ENCODE measurements at regions not wholly inside any gene's neighbourhood (a gene's known extent, or its start where the extent isn't known, plus 50 kb on each side); places are given as distances from the start of the nearest gene placed in this dataset.

DNA sequence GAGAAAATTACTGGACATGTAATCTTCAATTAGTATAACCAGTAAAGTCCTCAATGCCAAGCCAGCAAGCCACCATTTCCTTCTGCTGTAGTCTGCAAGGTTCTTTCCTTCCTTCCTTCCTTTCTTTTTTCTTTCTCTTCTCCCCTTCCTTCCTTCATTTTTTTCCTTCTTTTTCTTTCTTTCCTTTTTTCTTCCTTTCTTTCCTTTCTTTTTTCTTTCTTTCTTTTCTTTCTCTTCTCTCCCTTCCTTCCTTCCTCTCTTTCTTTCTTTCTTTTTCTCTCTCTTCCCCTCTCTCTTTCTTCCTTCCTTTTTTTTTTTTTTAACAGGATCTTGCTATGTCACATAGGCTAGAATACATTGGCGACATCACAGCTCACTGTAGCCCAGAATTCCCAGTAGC lies 369.8 kb downstream of the SEMA3D start:
- TF ChIP-seq ESRRG (CRISPR knock-in tag; IDR thresholded peaks at IDR 0.05) (no peak), TCF4 (CRISPR knock-in tag; IDR thresholded peaks at IDR 0.05; ENCODE audit: borderline replicate concordance) (no peak), POU6F1 (CRISPR knock-in tag; IDR thresholded peaks at IDR 0.05; ENCODE audit: borderline replicate concordance, low read depth) (no peak), TSHZ2 (CRISPR knock-in tag; IDR thresholded peaks at IDR 0.05) (no peak), PPARA (CRISPR knock-in tag; IDR thresholded peaks at IDR 0.05; ENCODE audit: borderline replicate concordance) (no peak), ZFP3 (CRISPR knock-in tag; IDR thresholded peaks at IDR 0.05) (no peak), ZC3H10 (CRISPR knock-in tag; IDR thresholded peaks at IDR 0.05) (no peak), ZNF70 (CRISPR knock-in tag; IDR thresholded peaks at IDR 0.05) (no peak), ZNF565 (CRISPR knock-in tag; conservative IDR thresholded peaks at IDR 0.05; ENCODE audit: low read depth) (no peak), CSRNP3 (CRISPR knock-in tag; IDR thresholded peaks at IDR 0.05) (no peak), ZFP30 (CRISPR knock-in tag; IDR thresholded peaks at IDR 0.05) (no peak), ARNTL (CRISPR knock-in tag; IDR thresholded peaks at IDR 0.05; ENCODE audit: borderline replicate concordance, low read depth) (no peak), ISL1 (CRISPR knock-in tag; IDR thresholded peaks at IDR 0.05) (no peak)
- TF ChIP-seq, protein P1, sequence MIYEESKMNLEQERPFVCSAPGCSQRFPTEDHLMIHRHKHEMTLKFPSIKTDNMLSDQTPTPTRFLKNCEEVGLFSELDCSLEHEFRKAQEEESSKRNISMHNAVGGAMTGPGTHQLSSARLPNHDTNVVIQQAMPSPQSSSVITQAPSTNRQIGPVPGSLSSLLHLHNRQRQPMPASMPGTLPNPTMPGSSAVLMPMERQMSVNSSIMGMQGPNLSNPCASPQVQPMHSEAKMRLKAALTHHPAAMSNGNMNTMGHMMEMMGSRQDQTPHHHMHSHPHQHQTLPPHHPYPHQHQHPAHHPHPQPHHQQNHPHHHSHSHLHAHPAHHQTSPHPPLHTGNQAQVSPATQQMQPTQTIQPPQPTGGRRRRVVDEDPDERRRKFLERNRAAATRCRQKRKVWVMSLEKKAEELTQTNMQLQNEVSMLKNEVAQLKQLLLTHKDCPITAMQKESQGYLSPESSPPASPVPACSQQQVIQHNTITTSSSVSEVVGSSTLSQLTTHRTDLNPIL (CRISPR knock-in tag; IDR thresholded peaks at IDR 0.05; ENCODE audit: low read depth), result no peak
- ATAC-seq, result no peak

GRCh38 chr7:84813376-84813775 lies 373.5 kb downstream of the SEMA3D start:
- TF ChIP-seq RARB (CRISPR knock-in tag; IDR thresholded peaks at IDR 0.05) (no peak), TSHZ2 (CRISPR knock-in tag; IDR thresholded peaks at IDR 0.05) (no peak)
- no peak for ATAC-seq

- no peak for ATAC-seq
- no peak for TF ChIP-seq GLIS3 (CRISPR knock-in tag; IDR thresholded peaks at IDR 0.05)
- TF ChIP-seq ZNF565 (CRISPR knock-in tag; conservative IDR thresholded peaks at IDR 0.05; ENCODE audit: low read depth), result no peak
- TF ChIP-seq, protein P1 (CRISPR knock-in tag; IDR thresholded peaks at IDR 0.05; ENCODE audit: low read depth), result no peak
- TF ChIP-seq ARNTL (CRISPR knock-in tag; IDR thresholded peaks at IDR 0.05; ENCODE audit: borderline replicate concordance, low read depth), result no peak
- no peak for TF ChIP-seq CSRNP3 (CRISPR knock-in tag; IDR thresholded peaks at IDR 0.05)
- TF ChIP-seq ZFP30 (CRISPR knock-in tag; IDR thresholded peaks at IDR 0.05), result no peak
- TF ChIP-seq PPARA (CRISPR knock-in tag; IDR thresholded peaks at IDR 0.05; ENCODE audit: borderline replicate concordance), result no peak
These were observed 374.8 kb downstream of the SEMA3D start for GRCh38 chr7:84812021-84812420.
